ENCODE measurements at regions not wholly inside any gene's neighbourhood (a gene's known extent, or its start where the extent isn't known, plus 50 kb on each side); places are given as distances from the start of the nearest gene placed in this dataset.

DNA sequence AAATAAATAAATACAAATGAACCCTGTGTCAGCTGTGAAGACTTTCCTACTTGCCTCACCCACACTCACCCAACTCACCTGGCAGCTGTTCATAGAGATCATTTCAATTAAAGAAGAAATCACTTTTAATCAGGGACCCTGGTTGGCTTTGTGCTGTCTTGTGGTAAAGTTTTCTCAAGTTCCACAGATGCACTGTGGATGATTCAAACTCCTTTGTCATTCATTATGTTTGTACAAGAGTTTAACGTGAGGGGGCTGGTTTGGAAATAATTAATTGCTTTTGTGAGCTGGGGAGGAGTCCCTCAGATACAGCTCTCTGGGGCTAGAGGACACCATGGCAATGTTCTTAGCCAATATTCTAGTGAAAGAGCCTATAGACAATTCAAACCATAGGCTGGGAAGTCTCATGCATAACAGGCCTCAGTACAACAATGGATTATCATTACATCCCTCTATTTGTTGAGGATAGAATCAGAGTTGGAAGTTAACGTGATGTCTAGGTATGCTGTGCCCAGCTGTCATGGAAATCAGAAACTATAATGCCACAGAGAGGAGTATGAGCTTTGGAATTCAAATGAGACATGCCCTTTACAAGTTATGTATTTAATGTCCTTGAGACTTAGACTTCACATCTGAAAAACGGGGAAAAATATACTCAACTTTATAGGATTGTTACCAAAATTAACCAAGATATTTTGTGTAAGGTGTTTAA, 698.5 kb downstream of the KCNA4 start:
- Histone ChIP-seq H3K4me1 (ENCODE audit: insufficient read depth, low read length, poor library complexity, severe bottlenecking) (no peaks in the 10 kb centered on the region), H3F3A (ENCODE audit: low read depth) (no peaks in the 10 kb centered on the region), H3K4me2 (ENCODE audit: low read depth, low read length, poor library complexity, severe bottlenecking) (no peak overlapping the region), H3K4me3 (ENCODE audit: low read length, poor library complexity, severe bottlenecking) (no peak overlapping the region), H2AFZ (ENCODE audit: low read length) (no peak overlapping the region), H3K79me2 (ENCODE audit: insufficient read depth, low read length) (no peaks in the 10 kb centered on the region), H3K27me3 (ENCODE audit: insufficient read depth, low read length, poor library complexity, severe bottlenecking) (no peaks in the 10 kb centered on the region), H3K9me3 (ENCODE audit: insufficient read depth, low read depth, low read length) (no peaks in the 10 kb centered on the region), H4K20me1 (ENCODE audit: insufficient read depth, low read length, poor library complexity, severe bottlenecking) (no peaks in the 10 kb centered on the region), H3K9me2 (replicated peaks; ENCODE audit: low read depth, low read length) (no peaks in the 10 kb centered on the region), H3K9ac (ENCODE audit: low read depth, low read length, poor library complexity, severe bottlenecking) (no peak overlapping the region), H3K36me3 (ENCODE audit: insufficient read depth, low read length) (no peaks in the 10 kb centered on the region)
- TF ChIP-seq EZH2phosphoT487 (IDR thresholded peaks at IDR 0.05; ENCODE audit: borderline replicate concordance), result no peak
- TF ChIP-seq, protein P1, sequence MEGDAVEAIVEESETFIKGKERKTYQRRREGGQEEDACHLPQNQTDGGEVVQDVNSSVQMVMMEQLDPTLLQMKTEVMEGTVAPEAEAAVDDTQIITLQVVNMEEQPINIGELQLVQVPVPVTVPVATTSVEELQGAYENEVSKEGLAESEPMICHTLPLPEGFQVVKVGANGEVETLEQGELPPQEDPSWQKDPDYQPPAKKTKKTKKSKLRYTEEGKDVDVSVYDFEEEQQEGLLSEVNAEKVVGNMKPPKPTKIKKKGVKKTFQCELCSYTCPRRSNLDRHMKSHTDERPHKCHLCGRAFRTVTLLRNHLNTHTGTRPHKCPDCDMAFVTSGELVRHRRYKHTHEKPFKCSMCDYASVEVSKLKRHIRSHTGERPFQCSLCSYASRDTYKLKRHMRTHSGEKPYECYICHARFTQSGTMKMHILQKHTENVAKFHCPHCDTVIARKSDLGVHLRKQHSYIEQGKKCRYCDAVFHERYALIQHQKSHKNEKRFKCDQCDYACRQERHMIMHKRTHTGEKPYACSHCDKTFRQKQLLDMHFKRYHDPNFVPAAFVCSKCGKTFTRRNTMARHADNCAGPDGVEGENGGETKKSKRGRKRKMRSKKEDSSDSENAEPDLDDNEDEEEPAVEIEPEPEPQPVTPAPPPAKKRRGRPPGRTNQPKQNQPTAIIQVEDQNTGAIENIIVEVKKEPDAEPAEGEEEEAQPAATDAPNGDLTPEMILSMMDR (conservative IDR thresholded peaks at IDR 0.05; ENCODE audit: low read length), result no peak

DNA sequence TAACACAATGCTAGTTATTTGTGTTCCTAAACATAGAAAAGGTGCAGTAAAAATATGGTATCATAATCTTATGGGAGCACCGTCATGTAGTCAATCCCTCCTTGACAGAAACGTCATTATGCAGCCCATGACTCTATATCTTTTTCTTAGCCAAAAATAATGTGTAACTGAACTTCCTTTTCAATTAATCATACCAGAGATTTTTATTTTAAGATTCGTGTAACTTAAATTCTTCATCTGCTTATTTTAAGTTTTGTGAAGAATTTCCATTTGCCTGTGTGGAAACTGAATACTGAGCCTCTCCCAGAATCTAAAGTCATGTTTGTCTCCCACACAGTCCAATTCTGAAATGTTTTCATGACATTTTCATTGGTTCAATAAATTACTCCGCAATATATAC, 699.1 kb downstream of the KCNA4 start:
- no peaks in the 10 kb centered on the region for H3K4me1 ChIP-seq (ENCODE audit: insufficient read depth, low read length, poor library complexity, severe bottlenecking)
- TF ChIP-seq, protein P1 (conservative IDR thresholded peaks at IDR 0.05; ENCODE audit: low read length), result no peak
- TF ChIP-seq EZH2phosphoT487 (IDR thresholded peaks at IDR 0.05; ENCODE audit: borderline replicate concordance), result no peak
- H3F3A ChIP-seq (ENCODE audit: low read depth), result no peaks in the 10 kb centered on the region
- H3K79me2 ChIP-seq (ENCODE audit: insufficient read depth, low read length), result no peaks in the 10 kb centered on the region
- no peaks in the 10 kb centered on the region for H3K36me3 ChIP-seq (ENCODE audit: insufficient read depth, low read length)
- no peaks in the 10 kb centered on the region for H3K27me3 ChIP-seq (ENCODE audit: insufficient read depth, low read length, poor library complexity, severe bottlenecking)
- no peak overlapping the region for H3K4me2 ChIP-seq (ENCODE audit: low read depth, low read length, poor library complexity, severe bottlenecking)
- no peaks in the 10 kb centered on the region for H4K20me1 ChIP-seq (ENCODE audit: insufficient read depth, low read length, poor library complexity, severe bottlenecking)
- no peaks in the 10 kb centered on the region for H3K9me3 ChIP-seq (ENCODE audit: insufficient read depth, low read depth, low read length)
- H3K9me2 ChIP-seq (replicated peaks; ENCODE audit: low read depth, low read length), result no peaks in the 10 kb centered on the region
- no peak overlapping the region for H3K9ac ChIP-seq (ENCODE audit: low read depth, low read length, poor library complexity, severe bottlenecking)
- H3K4me3 ChIP-seq (ENCODE audit: low read length, poor library complexity, severe bottlenecking), result no peak overlapping the region
- H2AFZ ChIP-seq (ENCODE audit: low read length), result no peak overlapping the region

DNA sequence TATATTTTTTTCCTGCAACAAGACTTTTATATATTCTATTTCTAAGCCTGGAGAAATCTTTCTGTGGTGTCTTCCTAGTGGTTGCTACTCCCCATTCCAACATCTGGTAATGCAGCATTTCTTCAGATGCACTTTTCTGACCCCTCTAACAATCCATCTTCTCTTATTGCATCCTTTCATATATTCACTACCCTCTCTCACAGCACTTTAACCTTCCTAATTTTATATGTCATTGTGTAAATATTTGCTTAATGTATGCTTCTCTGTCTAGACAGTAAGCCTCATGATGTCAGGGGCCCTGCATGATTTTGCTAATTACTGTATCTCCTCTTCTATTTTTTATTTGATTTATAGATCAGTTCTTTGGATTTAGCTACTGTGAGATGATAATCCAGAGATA, 701.6 kb downstream of the KCNA4 start:
- no peaks in the 10 kb centered on the region for H3K9me2 ChIP-seq (replicated peaks; ENCODE audit: low read depth, low read length)
- no peak overlapping the region for H2AFZ ChIP-seq (ENCODE audit: low read length)
- H3K27me3 ChIP-seq (ENCODE audit: insufficient read depth, low read length, poor library complexity, severe bottlenecking), result no peaks in the 10 kb centered on the region
- H3K36me3 ChIP-seq (ENCODE audit: insufficient read depth, low read length), result no peaks in the 10 kb centered on the region
- H3K4me3 ChIP-seq (ENCODE audit: low read length, poor library complexity, severe bottlenecking), result no peak overlapping the region
- no peaks in the 10 kb centered on the region for H3K79me2 ChIP-seq (ENCODE audit: insufficient read depth, low read length)
- no peak overlapping the region for H3K9ac ChIP-seq (ENCODE audit: low read depth, low read length, poor library complexity, severe bottlenecking)
- no peaks in the 10 kb centered on the region for H3K9me3 ChIP-seq (ENCODE audit: insufficient read depth, low read depth, low read length)
- no peaks in the 10 kb centered on the region for H3F3A ChIP-seq (ENCODE audit: low read depth)
- no peaks in the 10 kb centered on the region for H3K4me1 ChIP-seq (ENCODE audit: insufficient read depth, low read length, poor library complexity, severe bottlenecking)
- H3K4me2 ChIP-seq (ENCODE audit: low read depth, low read length, poor library complexity, severe bottlenecking), result no peak overlapping the region
- H4K20me1 ChIP-seq (ENCODE audit: insufficient read depth, low read length, poor library complexity, severe bottlenecking), result no peaks in the 10 kb centered on the region
- TF ChIP-seq, protein P1 (conservative IDR thresholded peaks at IDR 0.05; ENCODE audit: low read length), result no peak
- no peak for TF ChIP-seq EZH2phosphoT487 (IDR thresholded peaks at IDR 0.05; ENCODE audit: borderline replicate concordance)

Measured in Loucy (cell line).